Loucy (cell line): ENCODE measurements at regions not wholly inside any gene's neighbourhood (a gene's known extent, or its start where the extent isn't known, plus 50 kb on each side); places are given as distances from the start of the nearest gene placed in this dataset.

Experiments used
- H2AFZ ChIP-seq: fragments of 200-600 bp; sonication (generic); 2 replicates; pipeline ENCODE4 v1.6.0; 2016; ENCODE audit warnings: antibody characterized with exemption, mild to moderate bottlenecking, low read length, moderate library complexity
- H3F3A ChIP-seq: fragments of 200-600 bp; 2 replicates; pipeline ENCODE4 v1.6.0; 2016; ENCODE audit warnings: antibody characterized with exemption, low read depth, mild to moderate bottlenecking
- H3K27me3 ChIP-seq: fragments of 200-600 bp; sonication (generic); 2 replicates; pipeline ENCODE4 v1.6.1; 2014; ENCODE audit warnings: low read length, mild to moderate bottlenecking; ENCODE audit not compliant: insufficient read depth, poor library complexity, severe bottlenecking
- H3K36me3 ChIP-seq: fragments of 200-600 bp; sonication (generic); 2 replicates; pipeline ENCODE4 v1.6.1; 2016; ENCODE audit warnings: low read length; ENCODE audit not compliant: insufficient read depth
- H3K4me1 ChIP-seq: fragments of 200-600 bp; sonication (generic); 2 replicates; pipeline ENCODE4 v1.5.1; 2014; ENCODE audit warnings: low read length, mild to moderate bottlenecking; ENCODE audit not compliant: insufficient read depth, poor library complexity, severe bottlenecking
- H3K4me2 ChIP-seq: fragments of 200-600 bp; sonication (generic); 2 replicates; pipeline ENCODE4 v1.6.0; 2014; ENCODE audit warnings: antibody characterized with exemption, low read length, low read depth, mild to moderate bottlenecking; ENCODE audit not compliant: poor library complexity, severe bottlenecking
- H3K4me3 ChIP-seq: fragments of 200-600 bp; sonication (generic); 2 replicates; pipeline ENCODE4 v1.5.1; 2014; ENCODE audit warnings: low read length, mild to moderate bottlenecking, mixed read lengths; ENCODE audit not compliant: poor library complexity, severe bottlenecking
- H3K79me2 ChIP-seq: fragments of 200-600 bp; sonication (generic); 2 replicates; pipeline ENCODE4 v1.6.1; 2014; ENCODE audit warnings: low read length; ENCODE audit not compliant: insufficient read depth
- H3K9ac ChIP-seq: fragments of 200-600 bp; sonication (generic); 2 replicates; pipeline ENCODE4 v1.6.0; 2014; ENCODE audit warnings: mild to moderate bottlenecking, low read depth, low read length, moderate library complexity; ENCODE audit not compliant: poor library complexity, severe bottlenecking
- H3K9me2 ChIP-seq: fragments of 200-600 bp; sonication (generic); replicated peaks from 2 replicates; pipeline ENCODE4 v1.6.1; 2016; ENCODE audit warnings: low read depth, low read length, mixed read lengths
- H3K9me3 ChIP-seq: fragments of 200-600 bp; sonication (generic); 2 replicates; pipeline ENCODE4 v1.6.1; 2014; ENCODE audit warnings: mild to moderate bottlenecking, antibody characterized with exemption, low read length, low read depth; ENCODE audit not compliant: insufficient read depth
- H4K20me1 ChIP-seq: fragments of 200-600 bp; sonication (generic); 2 replicates; pipeline ENCODE4 v1.6.0; 2014; ENCODE audit warnings: antibody characterized with exemption, low read length, mild to moderate bottlenecking; ENCODE audit not compliant: insufficient read depth, poor library complexity, severe bottlenecking
- CTCF ChIP-seq: fragments of 200-600 bp; sonication (generic); conservative IDR thresholded peaks from 2 replicates; pipeline ENCODE4 v1.5.1; 2014; ENCODE audit warnings: mild to moderate bottlenecking, antibody characterized with exemption, low read length
- EZH2phosphoT487 ChIP-seq: fragments of 200-600 bp; IDR thresholded peaks from 2 replicates; pipeline ENCODE4 v1.6.1; 2018; ENCODE audit warnings: antibody characterized with exemption, mild to moderate bottlenecking, moderate library complexity, borderline replicate concordance

- TF ChIP-seq CTCF (no peak), EZH2phosphoT487 (no peak)
- Histone ChIP-seq H3K9ac (no peak overlapping the region), H3K4me2 (no peak overlapping the region), H3K9me3 (no peaks in the 10 kb centered on the region), H2AFZ (no peak overlapping the region), H3F3A (no peaks in the 10 kb centered on the region), H3K36me3 (no peaks in the 10 kb centered on the region), H3K9me2 (no peaks in the 10 kb centered on the region), H3K27me3 (no peaks in the 10 kb centered on the region), H3K4me3 (no peak overlapping the region), H3K4me1 (peaks cover 3% of the 10 kb centered on the region), H4K20me1 (no peaks in the 10 kb centered on the region), H3K79me2 (no peaks in the 10 kb centered on the region)
Observed at GRCh38 chr4:53697016-53697685, 105.9 kb upstream of the LNX1 start.

- no peaks in the 10 kb centered on the region for H3K9me3 ChIP-seq
- no peak overlapping the region for H2AFZ ChIP-seq
- TF ChIP-seq EZH2phosphoT487 (no peak), CTCF (no peak)
- H3K79me2 ChIP-seq, result no peaks in the 10 kb centered on the region
- no peak overlapping the region for H3K4me3 ChIP-seq
- no peaks in the 10 kb centered on the region for H3K36me3 ChIP-seq
- H3K9ac ChIP-seq, result no peak overlapping the region
- no peaks in the 10 kb centered on the region for H3K9me2 ChIP-seq
- no peaks in the 10 kb centered on the region for H3F3A ChIP-seq
- H3K4me1 ChIP-seq, result peaks cover 3% of the 10 kb centered on the region
- H3K4me2 ChIP-seq, result no peak overlapping the region
- H4K20me1 ChIP-seq, result no peaks in the 10 kb centered on the region
- no peaks in the 10 kb centered on the region for H3K27me3 ChIP-seq
Observed at GRCh38 chr4:53695540-53696463, 104.5 kb upstream of the LNX1 start.

GRCh38 chr4:53694666-53695065 is 103.4 kb upstream of the LNX1 start:
- H3K27me3 ChIP-seq, result no peaks in the 10 kb centered on the region
- no peak overlapping the region for H3K9ac ChIP-seq
- no peaks in the 10 kb centered on the region for H3K79me2 ChIP-seq
- TF ChIP-seq EZH2phosphoT487, result no peak
- TF ChIP-seq CTCF, result no peak
- H3K4me1 ChIP-seq, result peaks cover 3% of the 10 kb centered on the region
- no peaks in the 10 kb centered on the region for H3F3A ChIP-seq
- H3K9me2 ChIP-seq, result no peaks in the 10 kb centered on the region
- H3K4me2 ChIP-seq, result no peak overlapping the region
- no peaks in the 10 kb centered on the region for H3K9me3 ChIP-seq
- H2AFZ ChIP-seq, result no peak overlapping the region
- no peaks in the 10 kb centered on the region for H4K20me1 ChIP-seq
- H3K4me3 ChIP-seq, result no peak overlapping the region
- H3K36me3 ChIP-seq, result no peaks in the 10 kb centered on the region
